ENCODE measurements at regions not wholly inside any gene's neighbourhood (a gene's known extent, or its start where the extent isn't known, plus 50 kb on each side); places are given as distances from the start of the nearest gene placed in this dataset.

DNA sequence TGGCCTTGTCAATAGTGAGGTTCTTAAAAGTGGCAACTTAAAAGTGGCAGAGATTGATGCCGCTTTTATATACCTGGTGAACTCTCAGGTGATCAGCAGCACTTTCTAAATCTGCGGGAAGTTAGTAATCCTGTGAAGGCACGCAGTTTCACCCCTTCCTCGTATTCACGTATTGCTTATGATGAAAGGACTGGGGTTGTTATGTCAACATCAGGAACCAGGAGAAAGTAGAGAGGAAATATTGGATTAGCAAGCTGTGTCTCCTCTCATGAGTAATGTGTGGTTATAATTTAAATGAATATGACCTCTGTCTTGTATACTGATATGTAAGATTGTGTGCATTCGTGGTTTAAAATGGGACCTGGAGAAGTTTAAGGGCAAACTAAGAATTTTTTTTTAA, 544.6 kb downstream of the SLITRK6 start:
- Histone ChIP-seq H3K9ac (ENCODE audit: insufficient read depth, low read length) (no peak overlapping the region), H2AFZ (ENCODE audit: low read length) (no peak overlapping the region), H3K9me3 (ENCODE audit: control insufficient read depth, insufficient read depth, low read depth, low read length) (no peaks in the 10 kb centered on the region), H3K27ac (ENCODE audit: insufficient read depth, low read length) (no peak overlapping the region), H3K4me3 (replicated peaks in 1 of 4; ENCODE audit: control extremely low read depth in 1 of 4, insufficient read depth in 1 of 4, low read depth in 3 of 4, low read length in 4 of 4) (no peak overlapping the region), H3K36me3 (ENCODE audit: control insufficient read depth, insufficient read depth, low read length) (no peaks in the 10 kb centered on the region), H3K4me2 (ENCODE audit: extremely low read depth, insufficient read depth, low read length) (no peak overlapping the region), H3K4me1 (ENCODE audit: control insufficient read depth, extremely low read depth, insufficient read depth, low read length) (no peaks in the 10 kb centered on the region), H3K27me3 (ENCODE audit: control insufficient read depth, insufficient read depth, low read length) (no peaks in the 10 kb centered on the region), H3K79me2 (ENCODE audit: control insufficient read depth, insufficient read depth, low read length) (no peaks in the 10 kb centered on the region), H4K20me1 (ENCODE audit: control insufficient read depth, extremely low read depth, insufficient read depth, low read length) (no peaks in the 10 kb centered on the region)
- DNase-seq (ENCODE audit: low read depth in 2 of 2), result no peak
- TF ChIP-seq, protein P1, sequence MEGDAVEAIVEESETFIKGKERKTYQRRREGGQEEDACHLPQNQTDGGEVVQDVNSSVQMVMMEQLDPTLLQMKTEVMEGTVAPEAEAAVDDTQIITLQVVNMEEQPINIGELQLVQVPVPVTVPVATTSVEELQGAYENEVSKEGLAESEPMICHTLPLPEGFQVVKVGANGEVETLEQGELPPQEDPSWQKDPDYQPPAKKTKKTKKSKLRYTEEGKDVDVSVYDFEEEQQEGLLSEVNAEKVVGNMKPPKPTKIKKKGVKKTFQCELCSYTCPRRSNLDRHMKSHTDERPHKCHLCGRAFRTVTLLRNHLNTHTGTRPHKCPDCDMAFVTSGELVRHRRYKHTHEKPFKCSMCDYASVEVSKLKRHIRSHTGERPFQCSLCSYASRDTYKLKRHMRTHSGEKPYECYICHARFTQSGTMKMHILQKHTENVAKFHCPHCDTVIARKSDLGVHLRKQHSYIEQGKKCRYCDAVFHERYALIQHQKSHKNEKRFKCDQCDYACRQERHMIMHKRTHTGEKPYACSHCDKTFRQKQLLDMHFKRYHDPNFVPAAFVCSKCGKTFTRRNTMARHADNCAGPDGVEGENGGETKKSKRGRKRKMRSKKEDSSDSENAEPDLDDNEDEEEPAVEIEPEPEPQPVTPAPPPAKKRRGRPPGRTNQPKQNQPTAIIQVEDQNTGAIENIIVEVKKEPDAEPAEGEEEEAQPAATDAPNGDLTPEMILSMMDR (conservative IDR thresholded peaks at IDR 0.05 in 1 of 2, IDR thresholded peaks at IDR 0.05 in 1 of 2; ENCODE audit: low read depth in 1 of 2, low read length in 2 of 2), result no peak
- TF ChIP-seq EZH2 (IDR thresholded peaks at IDR 0.05; ENCODE audit: low read length, missing control alignments), result no peak

DNA sequence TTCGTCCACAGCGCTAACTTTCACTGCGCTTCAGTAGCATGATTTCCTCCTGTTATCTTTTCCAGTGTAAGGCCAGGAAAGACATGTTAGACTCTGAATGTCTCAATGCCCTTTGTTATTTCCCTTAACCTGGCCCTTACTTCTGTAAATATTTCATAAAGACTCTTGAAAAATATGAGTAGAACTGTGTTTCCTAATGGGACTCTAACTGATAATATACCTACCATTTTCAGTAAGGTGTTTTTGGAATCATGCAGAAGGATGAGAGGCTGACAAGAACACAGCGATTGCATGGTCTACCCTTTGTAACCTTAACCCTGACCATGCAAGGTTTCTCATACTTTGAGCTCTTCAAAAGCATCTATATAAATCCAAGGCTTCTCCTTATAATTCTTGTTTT, 550.1 kb downstream of the SLITRK6 start:
- Histone ChIP-seq H3K27me3 (ENCODE audit: control insufficient read depth, insufficient read depth, low read length) (no peaks in the 10 kb centered on the region), H4K20me1 (ENCODE audit: control insufficient read depth, extremely low read depth, insufficient read depth, low read length) (no peaks in the 10 kb centered on the region), H3K27ac (ENCODE audit: insufficient read depth, low read length) (no peak overlapping the region), H3K36me3 (ENCODE audit: control insufficient read depth, insufficient read depth, low read length) (no peaks in the 10 kb centered on the region), H3K79me2 (ENCODE audit: control insufficient read depth, insufficient read depth, low read length) (no peaks in the 10 kb centered on the region), H3K4me3 (replicated peaks in 1 of 4; ENCODE audit: control extremely low read depth in 1 of 4, insufficient read depth in 1 of 4, low read depth in 3 of 4, low read length in 4 of 4) (no peak overlapping the region), H3K4me1 (ENCODE audit: control insufficient read depth, extremely low read depth, insufficient read depth, low read length) (no peaks in the 10 kb centered on the region), H2AFZ (ENCODE audit: low read length) (no peak overlapping the region), H3K9ac (ENCODE audit: insufficient read depth, low read length) (no peak overlapping the region), H3K9me3 (ENCODE audit: control insufficient read depth, insufficient read depth, low read depth, low read length) (no peaks in the 10 kb centered on the region), H3K4me2 (ENCODE audit: extremely low read depth, insufficient read depth, low read length) (no peak overlapping the region)
- no peak for DNase-seq (ENCODE audit: low read depth in 2 of 2)
- TF ChIP-seq EZH2 (IDR thresholded peaks at IDR 0.05; ENCODE audit: low read length, missing control alignments), result no peak
- TF ChIP-seq, protein P1 (conservative IDR thresholded peaks at IDR 0.05 in 1 of 2, IDR thresholded peaks at IDR 0.05 in 1 of 2; ENCODE audit: low read depth in 1 of 2, low read length in 2 of 2), result no peak

DNA sequence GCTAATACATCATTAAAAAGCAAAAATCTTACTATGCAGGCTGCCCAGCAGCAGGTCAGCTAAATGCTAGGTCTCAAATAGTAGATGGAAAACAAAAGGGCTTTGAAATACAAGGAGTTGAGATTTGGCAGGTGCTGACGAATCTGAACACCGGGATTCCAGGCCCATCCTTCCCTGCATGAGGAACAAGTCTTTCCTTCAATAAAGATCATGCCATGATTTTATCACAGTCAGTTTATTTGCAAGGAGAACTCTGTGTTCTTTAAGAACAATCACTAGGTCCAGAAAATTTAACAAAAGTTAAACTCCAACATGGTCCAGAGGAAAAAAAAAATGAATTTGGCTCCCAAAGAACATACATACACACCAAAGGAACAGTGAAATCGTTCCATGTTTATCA, 551.4 kb downstream of the SLITRK6 start:
- Histone ChIP-seq H3K9ac (ENCODE audit: insufficient read depth, low read length) (no peak overlapping the region), H3K4me3 (replicated peaks in 1 of 4; ENCODE audit: control extremely low read depth in 1 of 4, insufficient read depth in 1 of 4, low read depth in 3 of 4, low read length in 4 of 4) (no peak overlapping the region), H4K20me1 (ENCODE audit: control insufficient read depth, extremely low read depth, insufficient read depth, low read length) (no peaks in the 10 kb centered on the region), H3K27me3 (ENCODE audit: control insufficient read depth, insufficient read depth, low read length) (no peaks in the 10 kb centered on the region), H3K36me3 (ENCODE audit: control insufficient read depth, insufficient read depth, low read length) (no peaks in the 10 kb centered on the region), H3K79me2 (ENCODE audit: control insufficient read depth, insufficient read depth, low read length) (no peaks in the 10 kb centered on the region), H3K27ac (ENCODE audit: insufficient read depth, low read length) (no peak overlapping the region), H3K4me2 (ENCODE audit: extremely low read depth, insufficient read depth, low read length) (no peak overlapping the region), H2AFZ (ENCODE audit: low read length) (no peak overlapping the region), H3K9me3 (ENCODE audit: control insufficient read depth, insufficient read depth, low read depth, low read length) (no peaks in the 10 kb centered on the region), H3K4me1 (ENCODE audit: control insufficient read depth, extremely low read depth, insufficient read depth, low read length) (no peaks in the 10 kb centered on the region)
- DNase-seq (ENCODE audit: low read depth in 2 of 2), result no peak
- TF ChIP-seq, protein P1 (conservative IDR thresholded peaks at IDR 0.05 in 1 of 2, IDR thresholded peaks at IDR 0.05 in 1 of 2; ENCODE audit: low read depth in 1 of 2, low read length in 2 of 2), result no peak
- TF ChIP-seq EZH2 (IDR thresholded peaks at IDR 0.05; ENCODE audit: low read length, missing control alignments), result no peak
